Keratinocyte (primary cell): ENCODE measurements at regions not wholly inside any gene's neighbourhood (a gene's known extent, or its start where the extent isn't known, plus 50 kb on each side); places are given as distances from the start of the nearest gene placed in this dataset.

Source experiments
- CTCF ChIP-seq, 3 experiments: IDR thresholded peaks in 1 of 3; conservative IDR thresholded peaks in 1 of 3; optimal IDR thresholded peaks in 1 of 3; 2 replicates in 2 of 3; 3 replicates in 1 of 3; pipeline versions ENCODE3 to v1.5.1; 2011; ENCODE audit warnings: low read length in 3 of 3, mild to moderate bottlenecking in 3 of 3, moderate library complexity in 2 of 3, control low read depth in 1 of 3, inconsistent platforms in 1 of 3; ENCODE audit not compliant: insufficient read depth in 2 of 3; ENCODE audit errors: extremely low read depth in 1 of 3
- EZH2 ChIP-seq: IDR thresholded peaks from one replicate; pipeline ENCODE4 v1.6.1; 2012; ENCODE audit warnings: inconsistent platforms, mild to moderate bottlenecking, low read length, moderate library complexity

- TF ChIP-seq CTCF (optimal IDR thresholded peaks at IDR 0.05 in 1 of 3, IDR thresholded peaks at IDR 0.05 in 1 of 3, conservative IDR thresholded peaks at IDR 0.05 in 1 of 3; ENCODE audit: extremely low read depth in 1 of 3, insufficient read depth in 2 of 3, low read length in 3 of 3) (no peak), EZH2 (no peak)
Measured at GRCh38 chr12:92224685-92225331, 79.2 kb upstream of the BTG1 start.
